CD4-positive, alpha-beta T cell treated with Interferon gamma for 1 hour (primary cell): ENCODE measurements at regions not wholly inside any gene's neighbourhood (a gene's known extent, or its start where the extent isn't known, plus 50 kb on each side); places are given as distances from the start of the nearest gene placed in this dataset.
"Not testable (repeated sequence)": the region's sequence is repeated elsewhere in the genome, so short reads cannot be mapped to it uniquely, and the experiment has no call there.

Source experiments
- DNase-seq: peaks from one replicate; pipeline ENCODE4 v3.0.0-alpha.2; 2020

GRCh38 chr20:50330504-50331313, 140.1 kb downstream of the CEBPB start:
- DNase-seq: no peak

GRCh38 chr20:50331469-50332363, 141.1 kb downstream of the CEBPB start:
- no peak for DNase-seq

GRCh38 chr20:50332491-50332980, 141.9 kb downstream of the CEBPB start:
- no peak for DNase-seq

GRCh38 chr20:50333131-50333670, 142.6 kb downstream of the CEBPB start:
- DNase-seq: no peak

- DNase-seq: no peak
Observed at GRCh38 chr20:50333812-50334211, 143.2 kb downstream of the CEBPB start.

- DNase-seq: not testable (repeated sequence)
Observed at GRCh38 chr20:50334512-50334911, 143.9 kb downstream of the CEBPB start.

- DNase-seq: no peak
Observed at GRCh38 chr20:50335105-50335504, 144.5 kb downstream of the CEBPB start.

GRCh38 chr20:50335866-50336265, 145.2 kb downstream of the CEBPB start:
- no peak for DNase-seq

GRCh38 chr20:50336661-50337060, 146.0 kb downstream of the CEBPB start:
- no peak for DNase-seq

- no peak for DNase-seq
Observed at GRCh38 chr20:50337521-50338466, 147.2 kb downstream of the CEBPB start.

- DNase-seq: peak; percentile 39
Observed at GRCh38 chr20:50338479-50339391, 148.1 kb downstream of the CEBPB start.

GRCh38 chr20:50339466-50339901, 148.9 kb downstream of the CEBPB start:
- no peak for DNase-seq

GRCh38 chr20:50340541-50340940, 149.9 kb downstream of the CEBPB start:
- DNase-seq: no peak

GRCh38 chr20:50341050-50341449, 150.4 kb downstream of the CEBPB start:
- no peak for DNase-seq

GRCh38 chr20:50341880-50342637, 151.4 kb downstream of the CEBPB start:
- no peak for DNase-seq

- DNase-seq: no peak
Observed at GRCh38 chr20:50342638-50343102, 152.0 kb downstream of the CEBPB start.

- no peak for DNase-seq
Observed at GRCh38 chr20:50343125-50343489, 152.5 kb downstream of the CEBPB start.

- no peak for DNase-seq
Observed at GRCh38 chr20:50343490-50344179, 153.0 kb downstream of the CEBPB start.

- no peak for DNase-seq
Observed at GRCh38 chr20:50344232-50345071, 153.8 kb downstream of the CEBPB start.
